GM19023 (cell line): ENCODE measurements at regions not wholly inside any gene's neighbourhood (a gene's known extent, or its start where the extent isn't known, plus 50 kb on each side); places are given as distances from the start of the nearest gene placed in this dataset.
A peak's percentile ranks its signal among the peaks of the same experiment; 100 is the strongest.
"Not testable (repeated sequence)": the region's sequence is repeated elsewhere in the genome, so short reads cannot be mapped to it uniquely, and the experiment has no call there.

Experiments used
- ATAC-seq: cut with Tn5 transposase; IDR thresholded peaks from one replicate; pipeline ENCODE4 v1.9.1; 2021; ENCODE audit warnings: mild to moderate bottlenecking, moderate library complexity; ENCODE audit not compliant: unreplicated experiment

GRCh38 chr6:112853162-112853561, 506.0 kb downstream of the RFPL4B start:
- ATAC-seq: no peak

- no peak for ATAC-seq
Observed at GRCh38 chr6:112863753-112864152, 516.6 kb downstream of the RFPL4B start.

- no peak for ATAC-seq
Observed at GRCh38 chr6:112865131-112865530, 518.0 kb downstream of the RFPL4B start.

- ATAC-seq: no peak
Observed at GRCh38 chr6:112874881-112875280, 527.8 kb downstream of the RFPL4B start.

GRCh38 chr6:112877134-112878100, 530.3 kb downstream of the RFPL4B start:
- ATAC-seq: no peak

GRCh38 chr6:112879920-112880413, 532.8 kb downstream of the RFPL4B start:
- ATAC-seq: peak; percentile 81

GRCh38 chr6:112881027-112881426, 533.9 kb downstream of the RFPL4B start:
- ATAC-seq: no peak

- ATAC-seq: no peak
Observed at GRCh38 chr6:112881828-112882780, 535.0 kb downstream of the RFPL4B start.

- no peak for ATAC-seq
Observed at GRCh38 chr6:112883095-112883494, 536.0 kb downstream of the RFPL4B start.

- ATAC-seq: no peak
Observed at GRCh38 chr6:112886415-112886814, 539.3 kb downstream of the RFPL4B start.

GRCh38 chr6:112887424-112887823, 540.3 kb downstream of the RFPL4B start:
- not testable (repeated sequence) for ATAC-seq

- no peak for ATAC-seq
Observed at GRCh38 chr6:112899541-112899940, 552.4 kb downstream of the RFPL4B start.

- no peak for ATAC-seq
Observed at GRCh38 chr6:112903361-112903760, 556.2 kb downstream of the RFPL4B start.

- ATAC-seq: no peak
Observed at GRCh38 chr6:112906726-112907125, 559.6 kb downstream of the RFPL4B start.

- no peak for ATAC-seq
Observed at GRCh38 chr6:112909781-112910180, 562.7 kb downstream of the RFPL4B start.

- no peak for ATAC-seq
Observed at GRCh38 chr6:112910256-112910655, 563.1 kb downstream of the RFPL4B start.

- no peak for ATAC-seq
Observed at GRCh38 chr6:112911959-112912358, 564.8 kb downstream of the RFPL4B start.

- ATAC-seq: no peak
Observed at GRCh38 chr6:112912416-112913101, 565.4 kb downstream of the RFPL4B start.

- not testable (repeated sequence) for ATAC-seq
Observed at GRCh38 chr6:112919744-112920143, 572.6 kb downstream of the RFPL4B start.

GRCh38 chr6:112920994-112921393, 573.9 kb downstream of the RFPL4B start:
- no peak for ATAC-seq
